ENCODE measurements at regions not wholly inside any gene's neighbourhood (a gene's known extent, or its start where the extent isn't known, plus 50 kb on each side); places are given as distances from the start of the nearest gene placed in this dataset.

DNA sequence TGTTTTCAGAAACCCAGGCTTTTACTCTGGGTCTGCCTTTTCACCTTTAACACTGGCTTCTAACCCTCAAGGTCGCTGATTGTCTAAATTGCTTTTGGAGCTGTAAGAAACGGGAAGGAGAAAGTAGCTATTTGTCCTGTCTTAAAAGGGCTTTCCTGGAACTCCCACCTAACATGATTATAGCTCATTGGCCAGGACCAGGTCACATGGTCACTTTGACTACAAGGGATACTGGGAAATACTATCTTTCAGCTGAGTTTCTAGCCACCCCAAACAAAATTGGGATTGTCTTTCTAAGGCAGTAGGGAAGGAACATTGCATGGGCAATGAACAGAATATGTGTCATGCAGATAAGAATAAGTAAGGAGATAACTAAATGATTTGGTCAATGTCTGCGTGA lies 106.7 kb upstream of the ARHGAP24 start:
- H3K4me2 ChIP-seq (ENCODE audit: low read length), result no peak overlapping the region
- no peaks in the 10 kb centered on the region for H3K9me2 ChIP-seq (ENCODE audit: low read depth, low read length)
- no peak overlapping the region for H3K9ac ChIP-seq (ENCODE audit: low read length)
- H3K79me2 ChIP-seq (ENCODE audit: insufficient read depth, low read length), result no peaks in the 10 kb centered on the region
- no peaks in the 10 kb centered on the region for H4K20me1 ChIP-seq (ENCODE audit: insufficient read depth, low read length)
- H3F3A ChIP-seq (ENCODE audit: insufficient read depth, low read length), result no peaks in the 10 kb centered on the region
- no peak overlapping the region for H2AFZ ChIP-seq (ENCODE audit: low read length)
- H3K4me3 ChIP-seq (ENCODE audit: low read depth, low read length, poor library complexity, severe bottlenecking), result no peak overlapping the region
- H3K27me3 ChIP-seq (ENCODE audit: insufficient read depth, low read length), result no peaks in the 10 kb centered on the region
- peak overlapping the region; percentile 86 for H3K27ac ChIP-seq (ENCODE audit: low read depth, low read length, poor library complexity, severe bottlenecking)
- no peaks in the 10 kb centered on the region for H3K9me3 ChIP-seq (ENCODE audit: low read length)
- H3K36me3 ChIP-seq (ENCODE audit: insufficient read depth, low read length), result no peaks in the 10 kb centered on the region
- peaks cover 42% of the 10 kb centered on the region for H3K4me1 ChIP-seq (ENCODE audit: insufficient read depth, low read length, severe bottlenecking)
- TF ChIP-seq EZH2 (IDR thresholded peaks at IDR 0.05; ENCODE audit: borderline replicate concordance, low read length), result no peak
- TF ChIP-seq, protein P1, sequence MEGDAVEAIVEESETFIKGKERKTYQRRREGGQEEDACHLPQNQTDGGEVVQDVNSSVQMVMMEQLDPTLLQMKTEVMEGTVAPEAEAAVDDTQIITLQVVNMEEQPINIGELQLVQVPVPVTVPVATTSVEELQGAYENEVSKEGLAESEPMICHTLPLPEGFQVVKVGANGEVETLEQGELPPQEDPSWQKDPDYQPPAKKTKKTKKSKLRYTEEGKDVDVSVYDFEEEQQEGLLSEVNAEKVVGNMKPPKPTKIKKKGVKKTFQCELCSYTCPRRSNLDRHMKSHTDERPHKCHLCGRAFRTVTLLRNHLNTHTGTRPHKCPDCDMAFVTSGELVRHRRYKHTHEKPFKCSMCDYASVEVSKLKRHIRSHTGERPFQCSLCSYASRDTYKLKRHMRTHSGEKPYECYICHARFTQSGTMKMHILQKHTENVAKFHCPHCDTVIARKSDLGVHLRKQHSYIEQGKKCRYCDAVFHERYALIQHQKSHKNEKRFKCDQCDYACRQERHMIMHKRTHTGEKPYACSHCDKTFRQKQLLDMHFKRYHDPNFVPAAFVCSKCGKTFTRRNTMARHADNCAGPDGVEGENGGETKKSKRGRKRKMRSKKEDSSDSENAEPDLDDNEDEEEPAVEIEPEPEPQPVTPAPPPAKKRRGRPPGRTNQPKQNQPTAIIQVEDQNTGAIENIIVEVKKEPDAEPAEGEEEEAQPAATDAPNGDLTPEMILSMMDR (IDR thresholded peaks at IDR 0.05; ENCODE audit: low read length), result no peak

DNA sequence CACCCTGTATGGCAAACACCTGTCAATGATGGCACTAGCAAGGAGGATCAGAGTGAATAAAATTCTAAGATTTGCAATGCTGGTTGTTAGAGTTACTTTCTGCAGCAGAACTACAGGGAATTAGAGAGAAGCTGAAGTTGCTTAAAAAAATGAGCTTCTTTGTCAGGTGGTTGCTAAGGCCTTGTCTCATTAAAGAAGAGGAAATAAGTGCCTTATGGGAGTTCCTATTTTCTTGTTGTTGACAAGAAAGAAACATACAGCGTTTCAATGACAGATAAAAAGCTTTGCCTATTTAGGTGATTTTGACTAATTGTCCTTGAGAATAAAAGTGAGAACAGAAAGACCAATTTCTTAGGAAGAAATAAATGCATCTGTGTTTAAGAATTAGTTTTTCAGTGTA lies 106.0 kb upstream of the ARHGAP24 start:
- Histone ChIP-seq H3K27ac (ENCODE audit: low read depth, low read length, poor library complexity, severe bottlenecking) (peak overlapping the region; percentile 86), H4K20me1 (ENCODE audit: insufficient read depth, low read length) (no peaks in the 10 kb centered on the region), H3K79me2 (ENCODE audit: insufficient read depth, low read length) (no peaks in the 10 kb centered on the region), H2AFZ (ENCODE audit: low read length) (0 out of 2 replicates have a peak overlapping the region, but pooled peaks have one; percentile 9), H3K27me3 (ENCODE audit: insufficient read depth, low read length) (no peaks in the 10 kb centered on the region), H3K9me2 (ENCODE audit: low read depth, low read length) (no peaks in the 10 kb centered on the region), H3K36me3 (ENCODE audit: insufficient read depth, low read length) (no peaks in the 10 kb centered on the region), H3K9me3 (ENCODE audit: low read length) (no peaks in the 10 kb centered on the region), H3K4me1 (ENCODE audit: insufficient read depth, low read length, severe bottlenecking) (peaks cover 42% of the 10 kb centered on the region), H3K4me2 (ENCODE audit: low read length) (peak overlapping the region; percentile 49; the same call in 1 of the 2 replicates), H3K4me3 (ENCODE audit: low read depth, low read length, poor library complexity, severe bottlenecking) (no peak overlapping the region), H3K9ac (ENCODE audit: low read length) (peak overlapping the region; percentile 38; the same call in 1 of the 2 replicates), H3F3A (ENCODE audit: insufficient read depth, low read length) (no peaks in the 10 kb centered on the region)
- TF ChIP-seq EZH2 (IDR thresholded peaks at IDR 0.05; ENCODE audit: borderline replicate concordance, low read length), result no peak

DNA sequence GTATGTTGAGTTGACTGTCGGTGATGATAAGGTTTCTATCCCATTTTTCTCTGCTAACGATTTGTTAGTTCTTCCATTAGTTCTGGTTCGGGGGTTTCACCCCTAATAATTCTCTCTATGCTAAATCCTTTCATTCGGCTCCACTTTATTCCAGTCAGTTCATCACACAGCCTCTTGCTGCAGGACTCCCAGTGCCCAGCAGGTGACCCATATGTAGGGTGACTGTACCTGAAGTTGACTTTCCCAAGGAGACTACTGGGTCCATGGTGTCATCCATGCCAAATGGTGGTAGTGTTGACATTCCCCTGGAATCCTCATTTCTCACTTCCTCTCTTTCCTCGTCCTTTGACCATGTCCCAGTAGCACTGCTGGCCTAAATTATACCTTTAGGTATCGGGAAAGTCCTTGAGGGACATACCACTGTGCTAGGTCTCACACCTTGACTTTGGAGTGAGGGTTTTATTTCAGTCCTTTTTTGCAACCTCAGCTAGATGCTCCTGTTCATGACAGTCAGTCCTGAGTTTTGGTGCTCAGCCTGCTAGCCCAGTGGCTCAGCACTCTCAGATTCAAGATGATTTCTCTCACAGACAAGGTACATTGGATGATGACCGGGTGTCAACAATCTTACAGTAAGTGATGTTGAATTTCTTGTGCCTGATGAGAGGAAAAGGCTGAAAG lies 105.1 kb upstream of the ARHGAP24 start:
- Histone ChIP-seq H3K4me2 (ENCODE audit: low read length) (peak overlapping the region; percentile 38; the same call in 1 of the 2 replicates), H3F3A (ENCODE audit: insufficient read depth, low read length) (no peaks in the 10 kb centered on the region), H3K9ac (ENCODE audit: low read length) (peak overlapping the region; percentile 12; the same call in 1 of the 2 replicates), H3K9me3 (ENCODE audit: low read length) (no peaks in the 10 kb centered on the region), H3K27me3 (ENCODE audit: insufficient read depth, low read length) (no peaks in the 10 kb centered on the region), H3K4me3 (ENCODE audit: low read depth, low read length, poor library complexity, severe bottlenecking) (no peak overlapping the region), H4K20me1 (ENCODE audit: insufficient read depth, low read length) (no peaks in the 10 kb centered on the region), H3K27ac (ENCODE audit: low read depth, low read length, poor library complexity, severe bottlenecking) (peak overlapping the region; percentile 86), H3K9me2 (ENCODE audit: low read depth, low read length) (no peaks in the 10 kb centered on the region), H3K79me2 (ENCODE audit: insufficient read depth, low read length) (no peaks in the 10 kb centered on the region), H2AFZ (ENCODE audit: low read length) (no peak overlapping the region), H3K4me1 (ENCODE audit: insufficient read depth, low read length, severe bottlenecking) (peaks cover 42% of the 10 kb centered on the region), H3K36me3 (ENCODE audit: insufficient read depth, low read length) (no peaks in the 10 kb centered on the region)
- no peak for TF ChIP-seq EZH2 (IDR thresholded peaks at IDR 0.05; ENCODE audit: borderline replicate concordance, low read length)
- TF ChIP-seq, protein P1 (IDR thresholded peaks at IDR 0.05; ENCODE audit: low read length), result peak; percentile 24
